Smooth muscle cell (in vitro differentiated cells): ENCODE measurements at regions not wholly inside any gene's neighbourhood (a gene's known extent, or its start where the extent isn't known, plus 50 kb on each side); places are given as distances from the start of the nearest gene placed in this dataset.

Experiments used
- DNase-seq: peaks from one replicate; lab custom pipeline; 2025; ENCODE audit not compliant: unreplicated experiment; lab: John Stamatoyannopoulos, UW
- H2AFZ ChIP-seq: fragments of 200-600 bp; sonication (generic); 2 replicates; pipeline ENCODE4 v1.6.0; 2016; ENCODE audit warnings: antibody characterized with exemption, low read depth, mild to moderate bottlenecking
- H3F3A ChIP-seq: fragments of 200-600 bp; sonication (generic); 2 replicates; pipeline ENCODE4 v1.6.0; 2017; ENCODE audit warnings: antibody characterized with exemption, low read depth
- H3K27ac ChIP-seq: fragments of 200-600 bp; sonication (generic); 2 replicates; pipeline ENCODE4 v1.5.1; 2016; ENCODE audit warnings: low read depth, mild to moderate bottlenecking
- H3K27me3 ChIP-seq: fragments of 200-600 bp; sonication (generic); 2 replicates; pipeline ENCODE4 v1.6.1; 2016; ENCODE audit warnings: low read depth, mild to moderate bottlenecking
- H3K36me3 ChIP-seq: fragments of 200-600 bp; sonication (generic); 2 replicates; pipeline ENCODE4 v1.5.1; 2016; ENCODE audit warnings: low read depth
- H3K4me1 ChIP-seq: fragments of 200-600 bp; sonication (generic); 2 replicates; pipeline ENCODE4 v1.5.1; 2016; ENCODE audit warnings: low read depth
- H3K4me2 ChIP-seq: fragments of 200-600 bp; sonication (generic); 2 replicates; pipeline ENCODE4 v1.6.0; 2016; ENCODE audit warnings: mild to moderate bottlenecking
- H3K4me3 ChIP-seq: fragments of 200-600 bp; sonication (generic); 2 replicates; pipeline ENCODE4 v1.5.1; 2016; ENCODE audit warnings: mild to moderate bottlenecking
- H3K79me2 ChIP-seq: fragments of 200-600 bp; sonication (generic); 2 replicates; pipeline ENCODE4 v1.6.0; 2016; ENCODE audit warnings: low read depth, mild to moderate bottlenecking
- H3K9ac ChIP-seq: fragments of 200-600 bp; sonication (generic); 2 replicates; pipeline ENCODE4 v1.6.0; 2016; ENCODE audit warnings: low read depth
- H3K9me3 ChIP-seq: fragments of 200-600 bp; sonication (generic); replicated peaks from 2 replicates; pipeline ENCODE4 v1.5.1; 2016; ENCODE audit warnings: low read depth
- H4K20me1 ChIP-seq: fragments of 200-600 bp; sonication (generic); 2 replicates; pipeline ENCODE4 v1.6.0; 2016; ENCODE audit warnings: low read depth
- WGBS: methylation state at CpG from one replicate; pipeline ENCODE4 v1.1.7; 2016; ENCODE audit warnings: low lambda C conversion rate; 5-methylcytosine and 5-hydroxymethylcytosine counted together
- TF ChIP-seq, protein P1 (sequence below): fragments of 200-600 bp; sonication (generic); IDR thresholded peaks from 2 replicates; pipeline ENCODE4 v1.5.1; 2017; ENCODE audit warnings: borderline replicate concordance, mild to moderate bottlenecking, antibody characterized with exemption; ENCODE audit not compliant: insufficient read depth, poor library complexity, severe bottlenecking

DNA sequence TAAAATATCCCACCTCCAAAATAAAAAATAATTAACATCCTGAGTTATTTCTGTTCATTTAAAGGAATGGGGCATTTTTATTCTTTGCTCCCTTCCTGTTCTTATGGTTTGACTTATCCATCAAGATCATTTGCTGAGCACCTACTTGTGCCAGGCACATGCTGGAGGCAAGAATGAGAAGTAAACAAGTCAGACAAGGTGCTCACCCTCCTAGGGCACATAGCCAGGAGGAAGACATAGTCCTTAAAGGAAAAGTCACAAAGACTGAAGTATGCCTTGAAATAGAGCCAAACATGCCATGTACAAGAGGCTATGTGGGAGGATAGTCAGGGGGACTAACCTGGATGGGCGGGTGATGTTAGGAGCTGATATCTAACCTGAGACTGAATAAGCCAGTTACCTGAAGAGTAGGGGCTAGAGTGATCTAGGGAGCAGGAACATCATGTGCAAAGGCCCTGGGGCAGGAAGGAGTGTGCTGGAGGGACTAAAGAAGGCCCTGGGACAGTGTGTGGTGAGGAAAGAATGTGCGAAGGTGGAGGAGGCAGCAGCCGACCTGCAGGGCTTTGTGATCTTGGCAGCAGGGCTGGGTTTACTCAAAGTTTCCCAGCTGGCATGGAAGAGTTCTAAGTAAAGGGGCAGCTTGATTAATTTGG is 233.5 kb downstream of the MATN1 start:
- Histone ChIP-seq H3K4me2 (no peak overlapping the region), H3K36me3 (no peaks in the 10 kb centered on the region), H3K79me2 (no peaks in the 10 kb centered on the region), H3K4me3 (no peak overlapping the region), H2AFZ (no peak overlapping the region), H4K20me1 (no peaks in the 10 kb centered on the region), H3K9me3 (no peaks in the 10 kb centered on the region), H3K4me1 (no peaks in the 10 kb centered on the region), H3K9ac (no peak overlapping the region), H3K27me3 (no peaks in the 10 kb centered on the region), H3K27ac (no peak overlapping the region), H3F3A (no peaks in the 10 kb centered on the region)
- WGBS: 93% methylated on average over 3 of the region's 3 CpGs
- DNase-seq: no peak
- TF ChIP-seq, protein P1, sequence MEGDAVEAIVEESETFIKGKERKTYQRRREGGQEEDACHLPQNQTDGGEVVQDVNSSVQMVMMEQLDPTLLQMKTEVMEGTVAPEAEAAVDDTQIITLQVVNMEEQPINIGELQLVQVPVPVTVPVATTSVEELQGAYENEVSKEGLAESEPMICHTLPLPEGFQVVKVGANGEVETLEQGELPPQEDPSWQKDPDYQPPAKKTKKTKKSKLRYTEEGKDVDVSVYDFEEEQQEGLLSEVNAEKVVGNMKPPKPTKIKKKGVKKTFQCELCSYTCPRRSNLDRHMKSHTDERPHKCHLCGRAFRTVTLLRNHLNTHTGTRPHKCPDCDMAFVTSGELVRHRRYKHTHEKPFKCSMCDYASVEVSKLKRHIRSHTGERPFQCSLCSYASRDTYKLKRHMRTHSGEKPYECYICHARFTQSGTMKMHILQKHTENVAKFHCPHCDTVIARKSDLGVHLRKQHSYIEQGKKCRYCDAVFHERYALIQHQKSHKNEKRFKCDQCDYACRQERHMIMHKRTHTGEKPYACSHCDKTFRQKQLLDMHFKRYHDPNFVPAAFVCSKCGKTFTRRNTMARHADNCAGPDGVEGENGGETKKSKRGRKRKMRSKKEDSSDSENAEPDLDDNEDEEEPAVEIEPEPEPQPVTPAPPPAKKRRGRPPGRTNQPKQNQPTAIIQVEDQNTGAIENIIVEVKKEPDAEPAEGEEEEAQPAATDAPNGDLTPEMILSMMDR: no peak

DNA sequence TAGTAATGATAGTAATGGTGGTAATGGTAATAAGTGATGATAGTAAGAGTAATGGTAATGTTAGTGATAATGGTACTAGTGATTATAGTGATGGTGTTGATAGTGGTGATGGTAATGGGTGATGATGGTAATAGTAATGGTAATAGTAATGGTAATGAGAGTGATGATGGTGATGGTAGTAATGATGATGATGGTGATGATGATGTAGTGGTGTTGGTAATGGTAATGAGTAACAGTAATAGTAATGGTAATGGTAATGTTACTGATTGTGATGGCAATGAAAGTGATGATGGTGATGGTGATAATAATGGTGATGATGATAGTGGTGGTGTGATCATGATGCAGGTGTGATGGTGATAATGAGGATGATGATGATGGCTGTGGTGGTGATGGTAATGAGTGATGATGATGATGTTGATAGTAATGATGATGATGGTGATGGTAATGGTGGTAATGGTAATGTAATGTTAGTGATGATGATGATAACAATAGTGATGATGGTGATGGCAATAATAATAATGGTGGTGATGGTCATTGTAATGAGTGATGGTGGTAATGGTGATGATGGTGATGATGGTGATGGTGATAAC is 235.0 kb downstream of the MATN1 start:
- Histone ChIP-seq H3K9ac (no peak overlapping the region), H3K4me2 (no peak overlapping the region), H3F3A (no peaks in the 10 kb centered on the region), H3K9me3 (no peaks in the 10 kb centered on the region), H3K79me2 (no peaks in the 10 kb centered on the region), H3K27me3 (no peaks in the 10 kb centered on the region), H2AFZ (no peak overlapping the region), H3K27ac (no peak overlapping the region), H4K20me1 (no peaks in the 10 kb centered on the region), H3K4me3 (no peak overlapping the region), H3K4me1 (no peaks in the 10 kb centered on the region), H3K36me3 (no peaks in the 10 kb centered on the region)
- TF ChIP-seq, protein P1: no peak
- no peak for DNase-seq

DNA sequence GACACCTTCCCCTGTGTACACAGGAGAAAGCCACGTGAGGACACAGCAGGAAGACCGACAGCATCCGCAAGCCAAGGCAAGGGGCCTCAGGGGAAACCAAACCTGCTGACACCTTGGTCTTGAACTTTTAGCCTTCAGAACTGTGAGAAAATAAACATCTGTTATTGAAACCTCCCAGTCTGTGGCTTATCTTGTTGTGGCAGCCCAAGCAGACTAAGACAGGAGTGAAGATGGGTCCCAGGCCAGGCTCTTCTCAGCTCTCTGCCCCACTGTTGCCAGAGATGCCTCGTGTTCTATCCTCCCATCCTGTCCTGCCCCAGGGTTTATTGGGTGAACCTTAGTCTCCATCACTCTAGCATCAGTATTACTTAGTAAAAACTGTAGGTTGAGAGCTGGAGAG is 236.3 kb downstream of the MATN1 start:
- H4K20me1 ChIP-seq: no peaks in the 10 kb centered on the region
- no peaks in the 10 kb centered on the region for H3K27me3 ChIP-seq
- 71% methylated on average over 4 of the region's 4 CpGs for WGBS
- TF ChIP-seq, protein P1: no peak
- H3F3A ChIP-seq: no peaks in the 10 kb centered on the region
- no peaks in the 10 kb centered on the region for H3K79me2 ChIP-seq
- no peak overlapping the region for H3K9ac ChIP-seq
- H3K9me3 ChIP-seq: no peaks in the 10 kb centered on the region
- no peak for DNase-seq
- no peak overlapping the region for H3K27ac ChIP-seq
- H3K4me1 ChIP-seq: no peaks in the 10 kb centered on the region
- H3K4me2 ChIP-seq: no peak overlapping the region
- no peak overlapping the region for H3K4me3 ChIP-seq
- H3K36me3 ChIP-seq: no peaks in the 10 kb centered on the region
- no peak overlapping the region for H2AFZ ChIP-seq

DNA sequence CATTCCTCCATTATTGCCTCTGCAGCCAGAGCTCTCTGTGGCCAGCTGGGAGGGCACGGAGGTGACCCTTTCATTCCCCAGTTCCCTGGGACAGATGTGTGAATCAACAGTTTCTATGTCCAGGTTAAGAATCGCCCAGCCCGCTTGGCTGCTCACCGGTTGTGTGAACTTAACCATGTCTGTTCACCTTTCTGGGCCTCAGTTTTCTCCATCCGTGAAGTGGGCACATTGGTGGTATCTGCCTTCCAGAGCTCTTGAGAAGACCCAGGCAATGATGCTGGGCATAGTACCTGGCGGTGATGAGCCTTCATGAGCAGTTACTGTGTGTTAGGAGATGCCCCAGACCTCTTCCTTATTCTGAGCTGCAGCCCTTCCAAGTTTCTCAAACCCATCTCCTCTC is 238.3 kb downstream of the MATN1 start:
- H3K36me3 ChIP-seq: no peaks in the 10 kb centered on the region
- no peak overlapping the region for H3K27ac ChIP-seq
- DNase-seq: no peak

More for the DNA sequence above, 238.3 kb downstream of the MATN1 start:
- Histone ChIP-seq H3K9me3 (no peaks in the 10 kb centered on the region), H3K79me2 (no peaks in the 10 kb centered on the region), H2AFZ (no peak overlapping the region), H4K20me1 (no peaks in the 10 kb centered on the region), H3K4me2 (no peak overlapping the region), H3K4me1 (no peaks in the 10 kb centered on the region), H3K4me3 (no peak overlapping the region), H3K9ac (no peak overlapping the region), H3F3A (no peaks in the 10 kb centered on the region), H3K27me3 (no peaks in the 10 kb centered on the region)
- TF ChIP-seq, protein P1: no peak
- 91% methylated on average over 6 of the region's 6 CpGs for WGBS
